SK-N-SH treated with all-trans-retinoic acid at 6 μM for 48 hours (cell line): ENCODE measurements at regions not wholly inside any gene's neighbourhood (a gene's known extent, or its start where the extent isn't known, plus 50 kb on each side); places are given as distances from the start of the nearest gene placed in this dataset.

Experiments
- ATAC-seq: fragments of 200-7000 bp; cut with Tn5 transposase; 3 replicates; pipeline ENCODE4 v1.9.1; 2020; ENCODE audit warnings: mild to moderate bottlenecking, moderate library complexity
- ARNTL ChIP-seq: fragments of 450-650 bp; formaldehyde crosslinking; IDR thresholded peaks from 2 replicates; pipeline ENCODE4 v1.5.0; 2020; ENCODE audit warnings: low read depth, mild to moderate bottlenecking, moderate library complexity, borderline replicate concordance
- BACH2 ChIP-seq: fragments of 250-450 bp; sonication (Bioruptor Pico); IDR thresholded peaks from 2 replicates; pipeline ENCODE4 v1.9.0; 2021; ENCODE audit warnings: mild to moderate bottlenecking, borderline replicate concordance
- CREB5 ChIP-seq: fragments of 250-450 bp; sonication (Bioruptor Pico); IDR thresholded peaks from 2 replicates; pipeline ENCODE4 v1.5.1; 2020; ENCODE audit warnings: low read depth, mild to moderate bottlenecking, moderate library complexity
- CSDC2 ChIP-seq: fragments of 250-450 bp; sonication (Bioruptor Pico); IDR thresholded peaks from 2 replicates; pipeline ENCODE4 v1.5.0; 2020; ENCODE audit warnings: mild to moderate bottlenecking, moderate library complexity
- ESRRG ChIP-seq: fragments of 250-450 bp; sonication (Bioruptor Pico); IDR thresholded peaks from 2 replicates; pipeline ENCODE4 v1.6.1; 2021; ENCODE audit warnings: mild to moderate bottlenecking
- GLIS3 ChIP-seq: fragments of 250-450 bp; sonication (Bioruptor Pico); IDR thresholded peaks from 2 replicates; pipeline ENCODE4 v1.5.0; 2020; ENCODE audit warnings: mild to moderate bottlenecking, moderate library complexity
- OSR1 ChIP-seq: fragments of 250-450 bp; sonication (Bioruptor Pico); IDR thresholded peaks from 2 replicates; pipeline ENCODE4 v1.8.0; 2022; ENCODE audit warnings: moderate library complexity, mild to moderate bottlenecking, inconsistent platforms
- PATZ1 ChIP-seq: fragments of 250-450 bp; sonication (Bioruptor Pico); IDR thresholded peaks from 2 replicates; pipeline ENCODE4 v1.8.0; 2020; ENCODE audit warnings: mild to moderate bottlenecking, moderate library complexity, borderline replicate concordance
- PPARA ChIP-seq: fragments of 250-450 bp; sonication (Bioruptor Pico); IDR thresholded peaks from 2 replicates; pipeline ENCODE4 v1.5.0; 2020; ENCODE audit warnings: mild to moderate bottlenecking, borderline replicate concordance
- RARB ChIP-seq: fragments of 250-450 bp; sonication (Bioruptor Pico); IDR thresholded peaks from 2 replicates; pipeline ENCODE4 v1.8.0; 2021; ENCODE audit warnings: mild to moderate bottlenecking, moderate library complexity
- SNAI2 ChIP-seq: fragments of 250-450 bp; sonication (Bioruptor Pico); IDR thresholded peaks from 2 replicates; pipeline ENCODE4 v1.5.0; 2020; ENCODE audit warnings: mild to moderate bottlenecking, moderate library complexity
- TOX ChIP-seq: fragments of 250-450 bp; sonication (Bioruptor Pico); IDR thresholded peaks from 2 replicates; pipeline ENCODE4 v1.8.0; 2021; ENCODE audit warnings: mild to moderate bottlenecking, moderate library complexity, borderline replicate concordance
- TSHZ2 ChIP-seq: fragments of 250-450 bp; sonication (Bioruptor Pico); IDR thresholded peaks from 2 replicates; pipeline ENCODE4 v1.5.0; 2020; ENCODE audit warnings: mild to moderate bottlenecking, moderate library complexity
- ZC3H10 ChIP-seq: fragments of 250-450 bp; sonication (Bioruptor Pico); IDR thresholded peaks from 2 replicates; pipeline ENCODE4 v1.5.1; 2021; ENCODE audit warnings: mild to moderate bottlenecking, moderate library complexity
- ZFP3 ChIP-seq: fragments of 250-450 bp; sonication (Bioruptor Pico); IDR thresholded peaks from 2 replicates; pipeline ENCODE4 v1.5.0; 2020; ENCODE audit warnings: mild to moderate bottlenecking, moderate library complexity
- ZNF70 ChIP-seq: fragments of 450-650 bp; formaldehyde crosslinking; IDR thresholded peaks from 2 replicates; pipeline ENCODE4 v1.5.0; 2020; ENCODE audit warnings: mild to moderate bottlenecking, moderate library complexity
- ZNF8 ChIP-seq: fragments of 450-650 bp; formaldehyde crosslinking; IDR thresholded peaks from 2 replicates; pipeline ENCODE4 v1.5.0; 2020; ENCODE audit warnings: mild to moderate bottlenecking, moderate library complexity

GRCh38 chr3:13123765-13124164, 50.5 kb upstream of the IQSEC1 start:
- TF ChIP-seq CREB5 (CRISPR knock-in tag) = no peak
- no peak for TF ChIP-seq ESRRG (CRISPR knock-in tag)
- no peak for TF ChIP-seq TOX (CRISPR knock-in tag)
- no peak for TF ChIP-seq RARB
- TF ChIP-seq OSR1 (CRISPR knock-in tag) = no peak
- TF ChIP-seq ZNF70 = no peak
- no peak for TF ChIP-seq BACH2 (CRISPR knock-in tag)
- no peak for TF ChIP-seq SNAI2
- no peak for TF ChIP-seq PPARA (CRISPR knock-in tag)
- no peak for TF ChIP-seq ZC3H10
- TF ChIP-seq, all 23 proteins: peak for 0
- ATAC-seq = no peak

GRCh38 chr3:13123013-13123654, 49.9 kb upstream of the IQSEC1 start:
- no peak for ATAC-seq
- TF ChIP-seq GLIS3 (CRISPR knock-in tag) (no peak), ZFP3 (CRISPR knock-in tag) (no peak), ZNF8 (CRISPR knock-in tag) (no peak), CSDC2 (CRISPR knock-in tag) (no peak), PATZ1 (CRISPR knock-in tag) (no peak), BACH2 (CRISPR knock-in tag) (no peak), TSHZ2 (CRISPR knock-in tag) (no peak), ARNTL (CRISPR knock-in tag) (no peak)
- TF ChIP-seq, all 23 proteins: peak for 0
